ENCODE measurements at regions not wholly inside any gene's neighbourhood (a gene's known extent, or its start where the extent isn't known, plus 50 kb on each side); places are given as distances from the start of the nearest gene placed in this dataset.

DNA sequence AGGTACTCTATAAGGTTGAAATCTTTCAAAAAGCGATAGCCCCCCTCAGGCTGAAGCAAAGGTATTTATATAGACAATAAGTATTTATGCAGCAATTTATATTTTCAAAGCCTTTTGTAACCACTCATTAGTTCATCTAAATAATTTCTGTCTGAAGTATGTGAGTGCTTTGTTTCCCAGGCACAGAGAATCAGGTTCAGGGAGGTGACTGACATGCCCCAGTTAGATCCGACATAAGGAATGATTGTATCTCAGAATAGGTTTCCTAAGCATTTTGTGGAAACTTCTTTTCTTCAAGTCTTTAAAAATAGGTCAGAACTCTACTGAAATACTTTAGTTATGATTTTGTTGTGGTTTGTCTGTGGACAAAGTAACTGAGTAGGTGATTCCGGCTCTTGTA lies 283.4 kb upstream of the G2E3 start:
- TF ChIP-seq CTCF (conservative IDR thresholded peaks at IDR 0.05 in 1 of 2, IDR thresholded peaks at IDR 0.05 in 1 of 2; ENCODE audit: low read depth in 1 of 2, low read length in 2 of 2) (no peak), EZH2 (IDR thresholded peaks at IDR 0.05; ENCODE audit: low read length, missing control alignments) (no peak)
